GM19043 (cell line): ENCODE measurements at regions not wholly inside any gene's neighbourhood (a gene's known extent, or its start where the extent isn't known, plus 50 kb on each side); places are given as distances from the start of the nearest gene placed in this dataset.
"Not testable (repeated sequence)": the region's sequence is repeated elsewhere in the genome, so short reads cannot be mapped to it uniquely, and the experiment has no call there.

Source experiments
- ATAC-seq: cut with Tn5 transposase; IDR thresholded peaks from one replicate; pipeline ENCODE4 v1.9.1; 2021; ENCODE audit warnings: low read depth; ENCODE audit not compliant: unreplicated experiment

GRCh38 chr7:155377071-155377837 is 79.6 kb downstream of the INSIG1 start:
- ATAC-seq: no peak

- ATAC-seq: no peak
Observed at GRCh38 chr7:155377838-155378579, 79.9 kb upstream of the EN2 start.

- no peak for ATAC-seq
Observed at GRCh38 chr7:155378580-155378934, 79.4 kb upstream of the EN2 start.

DNA sequence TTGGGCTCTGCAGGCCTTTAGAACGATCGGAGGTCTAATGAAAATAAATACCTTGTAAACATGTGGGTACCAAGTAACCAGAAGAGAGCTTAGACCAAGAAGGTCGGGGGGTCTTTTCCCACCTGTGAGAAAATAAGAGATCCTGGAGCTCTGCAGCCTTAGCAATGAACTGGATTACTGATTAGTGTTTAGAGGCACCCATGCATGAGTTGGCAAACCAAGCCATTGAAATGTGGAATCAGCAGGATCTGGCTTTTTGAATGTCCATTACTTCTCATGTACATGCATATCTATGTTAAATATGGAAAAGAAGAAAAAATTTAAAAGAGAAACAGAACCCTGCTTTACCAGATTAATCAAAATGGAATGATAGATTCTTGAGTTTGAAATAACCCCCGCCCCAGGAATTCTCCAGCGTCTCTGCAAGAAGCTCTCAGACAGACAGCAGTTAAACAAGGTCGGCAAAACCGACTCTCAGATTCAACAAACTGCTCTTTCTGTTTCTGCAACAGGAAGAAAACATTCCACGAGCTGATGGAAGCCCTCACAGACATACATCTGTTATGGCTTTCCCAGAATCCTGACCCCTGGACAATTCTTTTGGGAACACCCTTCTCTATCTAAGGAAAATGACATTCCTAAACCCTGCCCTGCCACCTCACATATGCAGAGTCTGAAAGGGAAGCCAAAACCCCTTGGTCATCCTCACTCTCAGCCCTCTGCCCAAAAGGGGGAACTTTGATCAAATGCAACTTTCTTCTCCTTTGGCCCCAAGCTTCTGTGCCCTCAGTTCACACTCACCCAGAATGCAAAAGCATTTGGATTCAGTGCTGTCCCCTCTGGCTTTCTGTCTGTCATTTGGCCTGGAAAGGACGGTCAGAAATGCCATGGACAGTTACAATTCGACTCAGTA is 78.7 kb upstream of the EN2 start:
- ATAC-seq: no peak

DNA sequence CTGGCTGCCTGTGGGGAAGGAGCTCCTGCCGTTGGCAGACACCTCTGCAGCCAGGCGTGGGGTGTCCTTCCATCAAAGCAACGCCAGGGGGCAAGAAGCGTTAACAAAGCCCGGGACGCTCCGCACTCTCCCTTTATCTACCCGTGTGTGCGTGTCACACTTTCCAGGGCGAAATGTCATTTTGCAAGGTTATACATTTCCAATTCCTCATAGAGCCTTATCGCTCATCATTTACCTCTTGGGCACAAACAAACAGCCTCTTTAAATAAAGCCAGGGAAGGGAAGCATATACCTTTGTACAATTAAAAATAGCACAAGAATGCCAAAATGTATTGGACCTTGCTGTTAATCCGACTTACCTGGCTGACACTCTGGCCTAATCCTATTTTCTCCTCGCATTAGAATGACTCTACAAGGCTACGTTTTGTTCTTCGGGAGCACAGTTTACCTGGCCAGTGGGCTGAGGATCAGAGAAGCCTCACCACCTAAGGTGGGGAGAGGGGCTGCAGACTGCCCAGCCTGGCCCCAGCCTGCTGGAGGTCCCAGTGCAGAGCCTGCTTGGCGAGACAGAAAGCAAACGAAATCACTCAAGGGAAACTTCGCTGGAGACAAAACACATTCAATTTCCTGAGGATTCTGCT is 77.6 kb upstream of the EN2 start:
- peak; percentile 83 for ATAC-seq

DNA sequence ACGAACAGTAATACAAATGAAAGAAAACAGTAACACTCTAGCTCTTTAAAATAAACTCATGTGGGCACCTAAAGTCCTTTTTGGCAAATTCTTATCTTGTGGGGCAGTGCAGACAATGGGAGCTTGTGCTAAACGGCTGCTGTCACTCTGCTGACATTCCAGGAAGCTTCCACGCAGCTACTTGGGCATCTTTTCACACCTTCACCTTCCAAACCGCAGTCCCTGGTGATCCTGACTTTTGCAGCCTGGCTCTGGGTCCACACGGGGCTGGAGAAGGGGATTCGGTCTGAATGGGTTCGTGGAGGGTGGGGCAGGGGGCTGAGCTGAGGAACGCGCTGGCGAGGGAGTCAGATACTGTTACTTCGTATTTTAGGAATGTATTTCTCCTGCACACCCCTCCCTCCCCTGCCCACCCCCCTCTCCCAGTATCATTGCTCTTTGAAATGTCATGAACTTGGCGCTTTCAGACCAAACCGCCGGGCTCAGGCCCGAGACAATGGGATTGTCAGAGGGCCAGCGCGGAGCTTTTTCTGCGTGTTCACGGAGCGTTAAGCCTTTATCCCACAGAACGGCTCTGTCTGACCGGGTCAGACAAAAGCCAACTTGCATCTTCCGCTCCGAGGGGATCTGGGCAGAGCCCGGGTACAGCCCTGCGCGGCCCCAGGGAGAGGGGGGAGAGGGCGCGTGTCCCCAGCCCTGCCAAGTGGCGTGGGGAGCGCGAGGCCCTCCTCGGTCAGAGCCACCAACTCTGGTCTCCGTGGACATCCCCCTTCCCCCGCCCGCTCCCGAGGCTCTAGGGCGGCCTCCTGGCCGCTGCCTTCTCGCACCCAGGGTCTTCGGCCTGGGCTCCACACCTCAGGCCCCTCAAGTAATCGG is 76.7 kb upstream of the EN2 start:
- ATAC-seq: no peak

- no peak for ATAC-seq
Observed at GRCh38 chr7:155381852-155382801, 75.8 kb upstream of the EN2 start.

DNA sequence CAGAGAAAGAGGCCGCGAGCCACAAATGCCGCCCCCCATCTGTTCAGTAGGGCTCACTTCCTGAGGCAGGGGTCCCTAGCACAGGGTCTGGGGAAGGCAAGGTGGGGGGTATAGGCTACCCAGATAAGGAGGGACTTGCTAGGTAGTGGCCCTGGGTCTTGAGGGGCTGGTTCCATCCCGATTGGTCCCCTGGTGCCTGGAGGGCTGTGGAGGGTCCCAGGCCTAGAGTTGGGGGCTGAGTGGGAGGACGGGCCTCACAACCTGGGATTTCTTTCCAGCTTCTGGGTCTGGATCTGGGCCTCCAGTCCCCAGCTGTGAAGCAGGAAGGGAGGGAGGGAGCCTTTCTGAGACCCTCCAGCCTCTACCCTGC is 75.1 kb upstream of the EN2 start:
- no peak for ATAC-seq

GRCh38 chr7:155383756-155384491 is 74.0 kb upstream of the EN2 start:
- ATAC-seq: no peak

DNA sequence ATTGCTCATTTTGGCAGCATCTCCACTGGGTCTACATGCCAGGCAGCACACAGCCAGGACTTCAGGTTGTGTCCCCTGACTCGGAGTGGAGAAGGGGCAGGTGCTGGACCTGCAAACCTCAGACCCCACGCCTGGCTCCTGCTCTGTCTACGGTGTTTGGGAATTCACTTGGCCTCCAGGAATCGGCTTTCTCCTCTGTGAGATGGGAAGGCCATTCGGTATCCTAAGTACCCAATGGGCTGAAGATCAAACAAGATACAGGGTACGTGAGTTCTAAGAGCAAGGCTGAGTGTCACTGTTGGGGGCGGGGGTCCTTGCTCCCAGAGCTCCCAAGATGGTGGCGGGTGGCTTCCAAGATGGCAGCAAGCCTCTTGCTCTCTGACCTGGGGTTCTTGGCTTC is 73.2 kb upstream of the EN2 start:
- no peak for ATAC-seq

DNA sequence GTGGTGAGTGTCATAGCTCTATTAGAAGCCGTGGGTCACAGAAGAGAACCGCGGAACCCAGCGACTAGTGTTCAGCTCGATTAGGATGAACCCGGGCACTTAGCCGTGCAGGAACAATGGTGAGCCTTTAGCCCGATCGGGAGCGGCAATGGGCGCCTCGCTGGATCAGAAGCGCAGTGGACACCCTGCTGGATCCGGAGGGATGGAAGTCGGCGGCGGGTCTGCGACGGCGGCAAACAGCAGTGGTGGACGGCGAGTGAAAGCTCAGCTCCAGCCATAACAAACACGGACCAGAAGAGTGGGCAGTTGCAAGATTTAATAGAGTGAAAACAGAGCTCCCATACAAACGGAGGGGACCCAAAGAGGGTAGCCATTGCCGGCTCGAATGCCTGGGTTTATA is 72.7 kb upstream of the EN2 start:
- not testable (repeated sequence) for ATAC-seq

GRCh38 chr7:155386608-155387007 is 71.3 kb upstream of the EN2 start:
- no peak for ATAC-seq

DNA sequence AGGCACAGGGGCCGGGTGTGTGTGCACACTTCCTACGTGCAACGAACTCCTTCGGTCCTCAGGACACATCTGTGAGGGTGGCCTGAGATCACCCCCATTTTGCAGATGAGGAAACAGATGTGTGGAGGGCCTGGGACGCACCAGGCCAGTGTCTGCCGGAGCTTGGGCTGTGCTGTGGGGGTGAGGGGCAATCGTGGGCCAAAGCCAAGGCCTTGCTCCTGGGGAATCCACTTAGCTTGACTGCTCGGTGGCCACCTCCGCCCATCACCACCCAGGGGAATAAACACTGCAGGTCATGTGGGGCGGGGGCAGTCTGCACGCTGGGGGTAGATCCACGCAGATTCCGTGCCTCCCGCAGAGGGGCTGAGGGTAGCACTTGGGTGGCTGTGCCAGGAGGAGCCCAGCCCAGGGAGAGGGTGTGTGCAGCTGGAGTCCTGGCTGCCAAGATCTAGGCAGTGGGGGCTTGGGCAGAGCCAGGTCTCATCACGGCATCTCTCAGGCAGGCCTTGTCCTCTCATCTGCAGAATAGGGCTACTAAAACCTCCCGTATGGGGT is 70.8 kb upstream of the EN2 start:
- no peak for ATAC-seq

DNA sequence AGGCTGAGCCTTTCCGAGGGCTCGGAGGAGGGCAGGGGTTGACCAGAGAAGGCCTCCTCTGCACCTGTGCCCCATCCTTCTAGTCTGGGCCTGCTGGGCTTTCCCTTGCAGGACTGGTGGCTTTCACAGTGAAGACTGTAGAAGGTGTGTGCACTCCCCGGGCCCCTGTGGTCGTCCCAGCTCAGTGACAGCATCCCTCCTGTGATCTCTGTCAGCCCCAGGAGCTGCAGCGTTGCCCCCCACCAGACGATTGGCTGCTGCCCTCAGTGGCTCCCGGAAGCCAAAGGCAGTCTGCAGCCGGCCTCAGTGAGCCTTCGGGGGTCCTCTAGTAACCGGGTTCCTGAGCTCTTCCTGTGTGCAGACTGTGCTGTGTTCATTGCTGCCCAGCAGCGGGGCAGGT is 69.4 kb upstream of the EN2 start:
- no peak for ATAC-seq

- no peak for ATAC-seq
Observed at GRCh38 chr7:155391414-155391813, 66.5 kb upstream of the EN2 start.

- no peak for ATAC-seq
Observed at GRCh38 chr7:155392726-155393570, 65.0 kb upstream of the EN2 start.

GRCh38 chr7:155394413-155394812 is 63.5 kb upstream of the EN2 start:
- no peak for ATAC-seq
